IMR-90 (cell line): ENCODE measurements at regions not wholly inside any gene's neighbourhood (a gene's known extent, or its start where the extent isn't known, plus 50 kb on each side); places are given as distances from the start of the nearest gene placed in this dataset.
A peak's percentile ranks its signal among the peaks of the same experiment; 100 is the strongest.

Source experiments
- ATAC-seq: fragments of 200-7000 bp; cut with Tn5 transposase; 2 replicates; pipeline ENCODE4 v1.9.1; 2020; ENCODE audit warnings: low read depth, mild to moderate bottlenecking, moderate library complexity
- BruUV-seq: library from RNA; stranded (reverse); fragments of 400-500 nt; replicated peaks from 2 replicates; lab custom pipeline; 2021; lab: Mats Ljungman, UMichigan
- CTCF ChIA-PET: fragments of 300-600 bp; formaldehyde crosslinking; extraction: SDS; loops from one replicate; lab custom pipeline; 2021; ENCODE audit warnings: antibody characterized with exemption; lab: Yijun Ruan, JAX
- POLR2A ChIA-PET: fragments of 300-600 bp; sonication (Branson Sonifier 250); formaldehyde crosslinking; loops from one replicate; lab custom pipeline; 2022; ENCODE audit warnings: antibody characterized with exemption; ENCODE audit not compliant: unreplicated experiment; lab: Charles Lee
- DNase-seq: peaks from one replicate; pipeline ENCODE4 v3.0.0; 2013
- H2AFZ ChIP-seq: replicated peaks from 2 replicates; pipeline ENCODE3; 2013; ENCODE audit warnings: low read length, mild to moderate bottlenecking; ENCODE audit not compliant: poor library complexity
- H2AK5ac ChIP-seq: 2 replicates; pipeline ENCODE4 v1.6.1; 2013; ENCODE audit warnings: low read depth, low read length, inconsistent platforms
- H2AK9ac ChIP-seq: replicated peaks from 2 replicates; pipeline ENCODE3; 2013; ENCODE audit warnings: mild to moderate bottlenecking, low read depth, low read length, moderate library complexity; ENCODE audit not compliant: poor library complexity
- H2BK120ac ChIP-seq: 2 replicates; pipeline ENCODE4 v1.6.1; 2013; ENCODE audit warnings: low read depth, low read length, inconsistent platforms
- H2BK15ac ChIP-seq: 3 replicates; pipeline ENCODE4 v1.6.1; 2013; ENCODE audit warnings: low read depth, low read length, inconsistent platforms
- H2BK20ac ChIP-seq: 2 replicates; pipeline ENCODE4 v1.6.1; 2013; ENCODE audit warnings: low read depth, mild to moderate bottlenecking, inconsistent platforms, low read length, moderate library complexity
- H2BK5ac ChIP-seq: 2 replicates; pipeline ENCODE4 v1.6.1; 2013; ENCODE audit warnings: mild to moderate bottlenecking, low read depth, low read length, inconsistent platforms; ENCODE audit not compliant: poor library complexity, severe bottlenecking
- H3K14ac ChIP-seq: replicated peaks from 2 replicates; pipeline ENCODE4 v1.6.1; 2013; ENCODE audit warnings: low read depth, low read length, inconsistent platforms
- H3K18ac ChIP-seq: 2 replicates; pipeline ENCODE4 v1.6.1; 2013; ENCODE audit warnings: low read depth, low read length, control low read depth
- H3K23ac ChIP-seq: 2 replicates; pipeline ENCODE4 v1.6.1; 2013; ENCODE audit warnings: low read depth, low read length, inconsistent platforms
- H3K27ac ChIP-seq: 2 replicates; pipeline ENCODE4 v1.5.1; 2013; ENCODE audit warnings: mild to moderate bottlenecking, control low read depth, low read length; ENCODE audit not compliant: insufficient read depth
- H3K27me3 ChIP-seq: 2 replicates; pipeline ENCODE4 v1.6.1; 2013; ENCODE audit warnings: low read length; ENCODE audit not compliant: control insufficient read depth, insufficient read depth
- H3K36me3 ChIP-seq: 2 replicates; pipeline ENCODE4 v1.6.1; 2013; ENCODE audit warnings: low read length, mixed read lengths; ENCODE audit not compliant: control insufficient read depth, insufficient read depth
- H3K4ac ChIP-seq: 2 replicates; pipeline ENCODE4 v1.6.1; 2013; ENCODE audit warnings: low read depth, low read length, inconsistent platforms
- H3K4me1 ChIP-seq: 2 replicates; pipeline ENCODE4 v1.6.1; 2013; ENCODE audit warnings: low read length, mixed read lengths; ENCODE audit not compliant: control insufficient read depth, insufficient read depth
- H3K4me2 ChIP-seq: 2 replicates; pipeline ENCODE4 v1.6.1; 2013; ENCODE audit warnings: low read depth, mild to moderate bottlenecking, control low read depth, low read length, moderate library complexity
- H3K4me3 ChIP-seq: 2 replicates; pipeline ENCODE4 v1.5.1; 2013; ENCODE audit warnings: low read depth, mild to moderate bottlenecking, control low read depth, low read length, moderate library complexity; ENCODE audit not compliant: insufficient read depth
- H3K56ac ChIP-seq: 2 replicates; pipeline ENCODE4 v1.6.1; 2013; ENCODE audit warnings: low read length, inconsistent platforms; ENCODE audit not compliant: insufficient read depth; ENCODE audit errors: extremely low read depth
- H3K79me1 ChIP-seq, 2 experiments: 2 replicates each; pipeline ENCODE4 v1.6.1; 2013; ENCODE audit warnings: low read length in 2 of 2, inconsistent platforms in 1 of 2, low read depth in 1 of 2
- H3K9ac ChIP-seq: 2 replicates; pipeline ENCODE4 v1.6.1; 2013; ENCODE audit warnings: low read depth, low read length, control low read depth
- H3K9me1 ChIP-seq: 2 replicates; pipeline ENCODE4 v1.6.1; 2013; ENCODE audit warnings: low read length, inconsistent platforms; ENCODE audit not compliant: insufficient read depth
- H3K9me3 ChIP-seq: 2 replicates; pipeline ENCODE4 v1.6.1; 2013; ENCODE audit warnings: low read length; ENCODE audit not compliant: control insufficient read depth, insufficient read depth
- H4K20me1 ChIP-seq: 2 replicates; pipeline ENCODE4 v1.6.1; 2013; ENCODE audit warnings: low read length, inconsistent platforms; ENCODE audit not compliant: insufficient read depth
- H4K5ac ChIP-seq: 2 replicates; pipeline ENCODE4 v1.6.1; 2013; ENCODE audit warnings: mild to moderate bottlenecking, low read depth, low read length, control low read depth
- H4K8ac ChIP-seq, 2 experiments: 2 replicates each; pipeline ENCODE4 v1.6.1; 2013; ENCODE audit warnings: low read depth in 2 of 2, low read length in 2 of 2, control low read depth in 1 of 2, inconsistent platforms in 1 of 2
- H4K91ac ChIP-seq: 2 replicates; pipeline ENCODE4 v1.6.1; 2013; ENCODE audit warnings: low read depth, low read length, inconsistent platforms; ENCODE audit not compliant: insufficient read depth
- MAFK ChIP-seq: IDR thresholded peaks from 2 replicates; pipeline ENCODE4 v1.6.1; 2012; ENCODE audit warnings: low read depth, low read length, improper control_type of control experiment
- MXI1 ChIP-seq: IDR thresholded peaks from 2 replicates; pipeline ENCODE4 v1.6.1; 2012; ENCODE audit warnings: low read depth, mild to moderate bottlenecking, low read length, moderate library complexity, borderline replicate concordance
- RFX5 ChIP-seq: IDR thresholded peaks from 2 replicates; pipeline ENCODE4 v1.8.0; 2012; ENCODE audit warnings: low read depth, mild to moderate bottlenecking, low read length, moderate library complexity
- WGBS, 2 experiments: methylation state at CpG; one replicate each; pipeline versions ENCODE4 v1.1.5 to v1.1.7; 2013; ENCODE audit warnings: missing lambda C conversion rate in 2 of 2; ENCODE audit not compliant: insufficient read length in 1 of 2; ENCODE audit errors: extremely low coverage in 2 of 2; 5-methylcytosine and 5-hydroxymethylcytosine counted together
- dilution Hi-C: fragments of 300-500 bp; cut with HindIII; formaldehyde crosslinking; loops from one replicate; pipeline ENCODE4 v1.14.3; 2018; ENCODE audit warnings: low sequenced_read_pairs; ENCODE audit not compliant: unreplicated experiment
- in situ Hi-C: fragments of 300-500 bp; cut with MboI; formaldehyde crosslinking; loops from 3 replicates; pipeline ENCODE4 v1.14.3; 2019; ENCODE audit warnings: low sequenced_read_pairs, inconsistent platforms, mixed read lengths
- intact Hi-C: fragments of 100-400 bp; cut with micrococcal nuclease; formaldehyde crosslinking; loops from 2 replicates; pipeline ENCODE4 v1.10.0; 2022

DNA sequence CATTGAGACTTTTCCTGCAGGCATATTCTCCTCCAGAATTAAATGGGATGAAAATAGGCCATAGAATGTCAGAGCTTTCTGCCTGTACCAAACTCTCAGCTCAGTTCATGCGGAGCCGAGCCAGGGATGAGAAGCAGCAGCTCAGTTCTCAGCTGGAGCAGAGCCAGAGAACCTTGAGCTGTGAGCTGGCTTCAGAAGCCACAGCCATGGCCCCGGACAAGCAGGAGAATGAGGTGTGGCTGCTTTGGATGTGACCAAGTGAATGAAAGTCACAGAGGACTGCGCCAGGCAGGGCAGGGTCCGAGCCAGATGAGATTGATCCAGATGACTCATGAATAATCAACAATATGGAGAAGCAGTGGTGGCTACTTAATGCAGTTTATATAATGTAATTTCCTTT, 633.8 kb downstream of the NCAM2 start:
- no peak overlapping the region for H4K91ac ChIP-seq
- ATAC-seq (no peak), DNase-seq (peak; percentile 17)
- no peak overlapping the region for H3K18ac ChIP-seq
- no peak overlapping the region for H2AK9ac ChIP-seq
- no peak overlapping the region; the same call in 1 of the 2 replicates for H3K4me2 ChIP-seq
- no peaks in the 10 kb centered on the region for H3K36me3 ChIP-seq
- in situ Hi-C loops (no loop called here), dilution Hi-C loops (no loop called here), intact Hi-C loops (no loop called here)
- no peaks in the 10 kb centered on the region for H3K79me1 ChIP-seq
- CTCF ChIA-PET = interaction anchor here (0.5 kb wide), 1 partner anchor 177 kb away, joined by 6 read pairs; no protein-coding TSS in a partner anchor
- H3K4me3 ChIP-seq = no peak overlapping the region
- no peak overlapping the region for H4K5ac ChIP-seq
- 60% methylated on average over 1 of the region's 5 CpGs; no CpG with 5 or more reads in 1 of the 2 experiments for WGBS, 2 experiments
- H2AK5ac ChIP-seq = no peak overlapping the region
- no peak overlapping the region for H3K4ac ChIP-seq
- POLR2A ChIA-PET = interaction anchor here (0.6 kb wide), 1 partner anchor 9 kb away, joined by 6 read pairs; no protein-coding TSS in a partner anchor
- H3K9me3 ChIP-seq = no peaks in the 10 kb centered on the region
- H3K56ac ChIP-seq = no peak overlapping the region
- H3K9me1 ChIP-seq = no peaks in the 10 kb centered on the region
- no peak overlapping the region for H2BK15ac ChIP-seq
- no peak overlapping the region for H2BK5ac ChIP-seq
- H3K27me3 ChIP-seq = no peaks in the 10 kb centered on the region
- H4K20me1 ChIP-seq = no peaks in the 10 kb centered on the region
- H3K9ac ChIP-seq = no peak overlapping the region
- H2AFZ ChIP-seq = peak overlapping the region; percentile 9
- no TSS peak for BruUV-seq
- H2BK20ac ChIP-seq = no peak overlapping the region
- H4K8ac ChIP-seq = no peak overlapping the region
- no peak overlapping the region for H3K23ac ChIP-seq
- no peak overlapping the region for H3K27ac ChIP-seq
- H3K14ac ChIP-seq = no peak overlapping the region; the same call in 1 of the 2 replicates
- H2BK120ac ChIP-seq = no peak overlapping the region
- TF ChIP-seq RFX5 = no peak
- TF ChIP-seq MXI1 = no peak
- no peak for TF ChIP-seq MAFK
- H3K4me1 ChIP-seq = no peaks in the 10 kb centered on the region
